Suprapubic skin (tissue), 3 donors: ENCODE measurements at regions not wholly inside any gene's neighbourhood (a gene's known extent, or its start where the extent isn't known, plus 50 kb on each side); places are given as distances from the start of the nearest gene placed in this dataset.

ENCODE experiments used
- CTCF ChIP-seq, 2 donors: fragments of 200-600 bp in 1 of 2; fragments of 450-650 bp in 1 of 2; sonication (generic) in 1 of 2; IDR thresholded peaks; one replicate each; pipeline ENCODE4 v1.5.1; 2016 to 2019; ENCODE audit warnings: antibody characterized with exemption in 2 of 2, mild to moderate bottlenecking in 1 of 2, moderate library complexity in 1 of 2
- EP300 ChIP-seq: sonication (generic); formaldehyde crosslinking; IDR thresholded peaks from one replicate; pipeline ENCODE4 v1.6.1; 2017; ENCODE audit warnings: antibody characterized with exemption
- POLR2A ChIP-seq, 2 donors: fragments of 450-650 bp; IDR thresholded peaks; one replicate each; pipeline ENCODE4 v1.6.1; 2017; ENCODE audit warnings: antibody characterized with exemption in 2 of 2, mild to moderate bottlenecking in 2 of 2, moderate library complexity in 2 of 2

GRCh38 chr15:39510001-39510701 is 70.7 kb upstream of the THBS1 start:
- TF ChIP-seq CTCF (IDR thresholded peaks at IDR 0.05) (no peak), EP300 (no peak), POLR2A (IDR thresholded peaks at IDR 0.05) (no peak)
